ENCODE measurements at regions not wholly inside any gene's neighbourhood (a gene's known extent, or its start where the extent isn't known, plus 50 kb on each side); places are given as distances from the start of the nearest gene placed in this dataset.

- TF ChIP-seq POLR2A (IDR thresholded peaks at IDR 0.05) (no peak), CTCF (IDR thresholded peaks at IDR 0.05) (no peak), EP300 (IDR thresholded peaks at IDR 0.05) (no peak)
- no peaks in the 10 kb centered on the region for H3K9me3 ChIP-seq
- no peak for DNase-seq
- H3K36me3 ChIP-seq = no peaks in the 10 kb centered on the region
- H3K27ac ChIP-seq = no peak overlapping the region
- intact Hi-C loops (cut with DNase I) = no loop called here
- H3K4me3 ChIP-seq = no peak overlapping the region
- H3K4me1 ChIP-seq (ENCODE audit: insufficient read depth) = no peaks in the 10 kb centered on the region
- no peaks in the 10 kb centered on the region for H3K27me3 ChIP-seq
These were observed 529.6 kb downstream of the PIK3C3 start for GRCh38 chr18:42484648-42485047.

- Histone ChIP-seq H3K27me3 (no peaks in the 10 kb centered on the region), H3K9me3 (no peaks in the 10 kb centered on the region), H3K36me3 (no peaks in the 10 kb centered on the region), H3K4me1 (ENCODE audit: insufficient read depth) (no peaks in the 10 kb centered on the region), H3K4me3 (no peak overlapping the region), H3K27ac (no peak overlapping the region)
- TF ChIP-seq EP300 (IDR thresholded peaks at IDR 0.05) (no peak), POLR2A (IDR thresholded peaks at IDR 0.05) (no peak), CTCF (IDR thresholded peaks at IDR 0.05) (no peak)
- DNase-seq = no peak
- intact Hi-C loops (cut with DNase I) = no loop called here
- WGBS, 3 donors = 40 to 46% (median 43%) methylated on average over 2 of the region's 2 CpGs
These were observed 531.2 kb downstream of the PIK3C3 start for GRCh38 chr18:42486271-42486670.

- no peaks in the 10 kb centered on the region for H3K4me1 ChIP-seq (ENCODE audit: insufficient read depth)
- H3K36me3 ChIP-seq = no peaks in the 10 kb centered on the region
- no peak for DNase-seq
- no peaks in the 10 kb centered on the region for H3K9me3 ChIP-seq
- no peak overlapping the region for H3K27ac ChIP-seq
- 76 to 84% (median 77%) methylated on average over 3 of the region's 3 CpGs for WGBS, 3 donors
- intact Hi-C loops (cut with DNase I) = no loop called here
- TF ChIP-seq EP300 (IDR thresholded peaks at IDR 0.05) (no peak), POLR2A (IDR thresholded peaks at IDR 0.05) (no peak), CTCF (IDR thresholded peaks at IDR 0.05) (no peak)
- H3K27me3 ChIP-seq = no peaks in the 10 kb centered on the region
- no peak overlapping the region for H3K4me3 ChIP-seq
These were observed 553.8 kb downstream of the PIK3C3 start for GRCh38 chr18:42508683-42509296.

- TF ChIP-seq CTCF (IDR thresholded peaks at IDR 0.05) = no peak
- TF ChIP-seq EP300 (IDR thresholded peaks at IDR 0.05) = no peak
- no peak for TF ChIP-seq POLR2A (IDR thresholded peaks at IDR 0.05)
- H3K4me3 ChIP-seq = no peak overlapping the region
- no peaks in the 10 kb centered on the region for H3K4me1 ChIP-seq (ENCODE audit: insufficient read depth)
- H3K9me3 ChIP-seq = no peaks in the 10 kb centered on the region
- no peak for DNase-seq
- no peaks in the 10 kb centered on the region for H3K27me3 ChIP-seq
- no peaks in the 10 kb centered on the region for H3K36me3 ChIP-seq
- intact Hi-C loops (cut with DNase I) = no loop called here
- 79 to 87% (median 80%) methylated on average over 1 of the region's 1 CpG for WGBS, 3 donors
- H3K27ac ChIP-seq = no peak overlapping the region
These were observed 554.8 kb downstream of the PIK3C3 start for GRCh38 chr18:42509750-42510415.
